ENCODE measurements at regions not wholly inside any gene's neighbourhood (a gene's known extent, or its start where the extent isn't known, plus 50 kb on each side); places are given as distances from the start of the nearest gene placed in this dataset.

GRCh38 chr2:56068746-56069145 lies 115.0 kb upstream of the CCDC85A start:
- Mint-ChIP-seq H3K4me3 (ENCODE audit: unreplicated experiment) (no peak overlapping the region), H3K27ac (ENCODE audit: unreplicated experiment) (no peak overlapping the region), H3K27me3 (ENCODE audit: unreplicated experiment) (peaks cover 1% of the 10 kb centered on the region), H3K4me1 (ENCODE audit: low read depth, unreplicated experiment) (peaks cover 1% of the 10 kb centered on the region), H3K36me3 (ENCODE audit: unreplicated experiment) (peaks cover 22% of the 10 kb centered on the region), H3K9me3 (ENCODE audit: unreplicated experiment) (peaks cover 4% of the 10 kb centered on the region)
- TF ChIP-seq CTCF (IDR thresholded peaks at IDR 0.05; ENCODE audit: partially characterized antibody, unreplicated experiment): no peak
- DNase-seq: no peak

DNA sequence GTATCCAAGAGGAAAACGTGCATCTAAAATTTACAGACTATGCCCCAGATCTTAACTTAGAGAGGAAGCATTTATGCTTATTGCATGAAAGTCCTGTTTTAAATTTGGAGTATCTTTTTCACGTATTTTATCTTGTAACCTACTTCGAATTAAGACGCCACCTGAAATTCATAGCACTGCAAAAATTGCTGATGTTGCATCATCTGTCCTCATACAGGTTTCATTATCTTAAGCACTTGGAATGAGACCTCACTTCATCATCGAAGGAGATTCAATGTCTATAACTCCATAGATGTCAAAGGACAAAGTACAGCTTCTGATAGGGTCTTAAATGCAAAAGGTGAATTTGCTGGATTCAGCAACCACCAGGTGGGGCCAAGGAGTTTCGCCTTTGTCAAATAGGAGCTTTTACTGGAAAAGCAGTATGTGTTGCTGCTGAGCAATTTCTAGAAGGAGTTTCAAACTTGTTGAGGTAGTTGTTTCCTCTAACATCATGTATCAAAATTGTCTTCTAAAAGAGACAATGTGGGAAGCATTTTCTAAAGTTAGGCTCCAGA lies 106.4 kb upstream of the CCDC85A start:
- no peaks in the 10 kb centered on the region for H3K27me3 Mint-ChIP-seq (ENCODE audit: unreplicated experiment)
- no peak overlapping the region for H3K27ac Mint-ChIP-seq (ENCODE audit: unreplicated experiment)
- H3K4me1 Mint-ChIP-seq (ENCODE audit: low read depth, unreplicated experiment): no peaks in the 10 kb centered on the region
- DNase-seq: peak; percentile 47
- peaks cover 11% of the 10 kb centered on the region for H3K36me3 Mint-ChIP-seq (ENCODE audit: unreplicated experiment)
- no peak overlapping the region for H3K4me3 Mint-ChIP-seq (ENCODE audit: unreplicated experiment)
- peak; percentile 60 for TF ChIP-seq CTCF (IDR thresholded peaks at IDR 0.05; ENCODE audit: partially characterized antibody, unreplicated experiment)
- no peaks in the 10 kb centered on the region for H3K9me3 Mint-ChIP-seq (ENCODE audit: unreplicated experiment)

DNA sequence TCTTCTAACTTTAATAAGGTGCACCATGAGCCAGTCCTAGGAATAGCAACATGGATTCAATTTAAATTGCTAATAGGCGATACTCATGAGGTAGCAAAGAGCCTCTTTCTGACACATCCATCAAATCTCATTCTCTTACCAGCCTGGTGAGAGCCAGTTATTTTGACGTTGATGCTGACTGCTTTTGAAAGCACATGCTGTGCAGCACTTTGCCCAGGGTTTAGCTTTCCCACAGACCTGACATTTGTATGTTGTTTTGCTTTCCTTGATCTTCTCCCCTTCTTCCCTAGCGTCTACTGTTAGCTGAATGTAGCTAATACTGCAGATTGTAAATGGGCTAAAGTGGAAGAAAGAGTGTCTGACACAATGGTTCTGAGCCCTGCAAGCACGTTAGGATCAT lies 101.1 kb upstream of the CCDC85A start:
- H3K9me3 Mint-ChIP-seq (ENCODE audit: unreplicated experiment): no peaks in the 10 kb centered on the region
- no peak overlapping the region for H3K27ac Mint-ChIP-seq (ENCODE audit: unreplicated experiment)
- peaks cover 7% of the 10 kb centered on the region for H3K36me3 Mint-ChIP-seq (ENCODE audit: unreplicated experiment)
- no peak for DNase-seq
- no peak overlapping the region for H3K4me3 Mint-ChIP-seq (ENCODE audit: unreplicated experiment)
- H3K4me1 Mint-ChIP-seq (ENCODE audit: low read depth, unreplicated experiment): peaks cover 5% of the 10 kb centered on the region
- H3K27me3 Mint-ChIP-seq (ENCODE audit: unreplicated experiment): peaks cover 2% of the 10 kb centered on the region
- TF ChIP-seq CTCF (IDR thresholded peaks at IDR 0.05; ENCODE audit: partially characterized antibody, unreplicated experiment): no peak

DNA sequence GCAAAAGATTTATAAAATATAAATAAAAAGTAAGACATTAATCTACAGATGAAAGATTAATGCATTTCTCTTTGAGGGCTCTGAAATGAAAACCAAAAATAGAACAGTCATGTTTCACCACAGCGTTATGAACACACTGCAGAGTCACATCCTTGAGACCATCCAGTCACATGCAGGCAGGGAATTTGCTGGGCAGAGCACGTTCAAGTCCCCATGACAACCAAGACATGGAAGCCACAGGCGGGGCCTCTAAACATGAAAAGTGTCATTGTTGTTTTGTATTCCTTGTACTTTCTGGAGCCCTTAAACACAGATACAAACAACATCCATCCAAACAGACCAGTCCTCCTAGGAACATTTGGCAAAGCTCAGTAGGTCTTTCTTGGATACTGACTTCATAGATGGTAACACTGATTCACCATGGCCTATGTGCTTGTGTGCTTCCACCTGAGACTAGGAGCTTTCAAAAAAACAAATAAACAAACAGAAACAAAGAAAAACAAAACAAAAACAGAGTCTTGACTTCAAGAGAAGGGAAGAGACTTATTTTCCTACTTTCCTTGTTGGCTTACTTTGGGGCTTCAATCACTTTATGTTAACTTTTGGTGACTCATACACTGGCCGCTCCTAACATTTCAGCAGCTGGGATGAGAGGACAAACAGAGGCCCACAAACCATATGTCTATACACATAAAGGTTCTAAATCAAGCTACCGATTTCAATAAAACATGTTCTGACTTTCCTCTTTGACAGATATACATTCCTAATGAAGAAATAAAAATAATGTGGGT lies 99.5 kb upstream of the CCDC85A start:
- Mint-ChIP-seq H3K36me3 (ENCODE audit: unreplicated experiment) (peaks cover 5% of the 10 kb centered on the region), H3K27me3 (ENCODE audit: unreplicated experiment) (peaks cover 2% of the 10 kb centered on the region), H3K27ac (ENCODE audit: unreplicated experiment) (no peak overlapping the region), H3K4me1 (ENCODE audit: low read depth, unreplicated experiment) (peaks cover 7% of the 10 kb centered on the region), H3K9me3 (ENCODE audit: unreplicated experiment) (no peaks in the 10 kb centered on the region), H3K4me3 (ENCODE audit: unreplicated experiment) (no peak overlapping the region)
- no peak for TF ChIP-seq CTCF (IDR thresholded peaks at IDR 0.05; ENCODE audit: partially characterized antibody, unreplicated experiment)
- no peak for DNase-seq

GRCh38 chr2:56086336-56086735 lies 97.5 kb upstream of the CCDC85A start:
- DNase-seq: no peak
- Mint-ChIP-seq H3K27me3 (ENCODE audit: unreplicated experiment) (peaks cover 2% of the 10 kb centered on the region), H3K27ac (ENCODE audit: unreplicated experiment) (no peak overlapping the region), H3K4me1 (ENCODE audit: low read depth, unreplicated experiment) (peaks cover 14% of the 10 kb centered on the region), H3K36me3 (ENCODE audit: unreplicated experiment) (no peaks in the 10 kb centered on the region), H3K4me3 (ENCODE audit: unreplicated experiment) (no peak overlapping the region), H3K9me3 (ENCODE audit: unreplicated experiment) (peaks cover 3% of the 10 kb centered on the region)
- no peak for TF ChIP-seq CTCF (IDR thresholded peaks at IDR 0.05; ENCODE audit: partially characterized antibody, unreplicated experiment)

All from glutamatergic neuron (in vitro differentiated cells).